ENCODE measurements at regions not wholly inside any gene's neighbourhood (a gene's known extent, or its start where the extent isn't known, plus 50 kb on each side); places are given as distances from the start of the nearest gene placed in this dataset.

GRCh38 chr2:216949700-216950413 is 90.0 kb upstream of the TNP1 start:
- Histone ChIP-seq H3K4me3 (ENCODE audit: low read length) (no peak overlapping the region), H3K36me3 (ENCODE audit: insufficient read depth, low read length) (no peaks in the 10 kb centered on the region), H3K9me3 (replicated peaks; ENCODE audit: low read length) (no peaks in the 10 kb centered on the region), H3K9ac (ENCODE audit: low read depth, low read length) (no peak overlapping the region), H3K4me2 (ENCODE audit: low read length) (no peak overlapping the region), H3K4me1 (ENCODE audit: control insufficient read depth, insufficient read depth, low read length) (no peaks in the 10 kb centered on the region), H3K27me3 (ENCODE audit: control insufficient read depth, insufficient read depth, low read length) (no peaks in the 10 kb centered on the region)

- no peak overlapping the region for H3K4me3 ChIP-seq (ENCODE audit: low read length)
- no peaks in the 10 kb centered on the region for H3K9me3 ChIP-seq (replicated peaks; ENCODE audit: low read length)
- no peak overlapping the region for H3K4me2 ChIP-seq (ENCODE audit: low read length)
- H3K36me3 ChIP-seq (ENCODE audit: insufficient read depth, low read length), result no peaks in the 10 kb centered on the region
- no peaks in the 10 kb centered on the region for H3K4me1 ChIP-seq (ENCODE audit: control insufficient read depth, insufficient read depth, low read length)
- no peak overlapping the region for H3K9ac ChIP-seq (ENCODE audit: low read depth, low read length)
- peaks cover 8% of the 10 kb centered on the region for H3K27me3 ChIP-seq (ENCODE audit: control insufficient read depth, insufficient read depth, low read length)
Measured at GRCh38 chr2:216947055-216947454, 87.2 kb upstream of the TNP1 start.

GRCh38 chr2:216944733-216945132 is 84.9 kb upstream of the TNP1 start:
- Histone ChIP-seq H3K4me3 (ENCODE audit: low read length) (no peak overlapping the region), H3K4me1 (ENCODE audit: control insufficient read depth, insufficient read depth, low read length) (no peaks in the 10 kb centered on the region), H3K9ac (ENCODE audit: low read depth, low read length) (no peak overlapping the region), H3K27me3 (ENCODE audit: control insufficient read depth, insufficient read depth, low read length) (peaks cover 16% of the 10 kb centered on the region), H3K36me3 (ENCODE audit: insufficient read depth, low read length) (no peaks in the 10 kb centered on the region), H3K4me2 (ENCODE audit: low read length) (no peak overlapping the region), H3K9me3 (replicated peaks; ENCODE audit: low read length) (no peaks in the 10 kb centered on the region)

GRCh38 chr2:216943109-216943508 is 83.2 kb upstream of the TNP1 start:
- Histone ChIP-seq H3K4me1 (ENCODE audit: control insufficient read depth, insufficient read depth, low read length) (no peaks in the 10 kb centered on the region), H3K4me2 (ENCODE audit: low read length) (no peak overlapping the region), H3K27me3 (ENCODE audit: control insufficient read depth, insufficient read depth, low read length) (peaks cover 16% of the 10 kb centered on the region), H3K9ac (ENCODE audit: low read depth, low read length) (no peak overlapping the region), H3K36me3 (ENCODE audit: insufficient read depth, low read length) (no peaks in the 10 kb centered on the region), H3K9me3 (replicated peaks; ENCODE audit: low read length) (no peaks in the 10 kb centered on the region), H3K4me3 (ENCODE audit: low read length) (no peak overlapping the region)

- Histone ChIP-seq H3K27me3 (ENCODE audit: control insufficient read depth, insufficient read depth, low read length) (peaks cover 16% of the 10 kb centered on the region), H3K4me2 (ENCODE audit: low read length) (no peak overlapping the region), H3K9ac (ENCODE audit: low read depth, low read length) (no peak overlapping the region), H3K4me1 (ENCODE audit: control insufficient read depth, insufficient read depth, low read length) (no peaks in the 10 kb centered on the region), H3K36me3 (ENCODE audit: insufficient read depth, low read length) (no peaks in the 10 kb centered on the region), H3K9me3 (replicated peaks; ENCODE audit: low read length) (no peaks in the 10 kb centered on the region), H3K4me3 (ENCODE audit: low read length) (no peak overlapping the region)
Measured at GRCh38 chr2:216942465-216942864, 82.6 kb upstream of the TNP1 start.

- H3K4me2 ChIP-seq (ENCODE audit: low read length), result no peak overlapping the region
- no peaks in the 10 kb centered on the region for H3K4me1 ChIP-seq (ENCODE audit: control insufficient read depth, insufficient read depth, low read length)
- no peak overlapping the region for H3K9ac ChIP-seq (ENCODE audit: low read depth, low read length)
- H3K9me3 ChIP-seq (replicated peaks; ENCODE audit: low read length), result no peaks in the 10 kb centered on the region
- peaks cover 19% of the 10 kb centered on the region for H3K27me3 ChIP-seq (ENCODE audit: control insufficient read depth, insufficient read depth, low read length)
- H3K4me3 ChIP-seq (ENCODE audit: low read length), result no peak overlapping the region
- H3K36me3 ChIP-seq (ENCODE audit: insufficient read depth, low read length), result no peaks in the 10 kb centered on the region
Measured at GRCh38 chr2:216942016-216942415, 82.2 kb upstream of the TNP1 start.

GRCh38 chr2:216936954-216937357 is 77.1 kb upstream of the TNP1 start:
- H3K9me3 ChIP-seq (replicated peaks; ENCODE audit: low read length), result no peaks in the 10 kb centered on the region
- no peak overlapping the region for H3K9ac ChIP-seq (ENCODE audit: low read depth, low read length)
- peaks cover 12% of the 10 kb centered on the region for H3K27me3 ChIP-seq (ENCODE audit: control insufficient read depth, insufficient read depth, low read length)
- no peak overlapping the region for H3K4me3 ChIP-seq (ENCODE audit: low read length)
- H3K4me2 ChIP-seq (ENCODE audit: low read length), result no peak overlapping the region
- no peaks in the 10 kb centered on the region for H3K36me3 ChIP-seq (ENCODE audit: insufficient read depth, low read length)
- H3K4me1 ChIP-seq (ENCODE audit: control insufficient read depth, insufficient read depth, low read length), result no peaks in the 10 kb centered on the region

- no peak overlapping the region for H3K4me3 ChIP-seq (ENCODE audit: low read length)
- no peaks in the 10 kb centered on the region for H3K4me1 ChIP-seq (ENCODE audit: control insufficient read depth, insufficient read depth, low read length)
- H3K9me3 ChIP-seq (replicated peaks; ENCODE audit: low read length), result no peaks in the 10 kb centered on the region
- no peak overlapping the region for H3K4me2 ChIP-seq (ENCODE audit: low read length)
- no peaks in the 10 kb centered on the region for H3K36me3 ChIP-seq (ENCODE audit: insufficient read depth, low read length)
- peaks cover 5% of the 10 kb centered on the region for H3K27me3 ChIP-seq (ENCODE audit: control insufficient read depth, insufficient read depth, low read length)
- H3K9ac ChIP-seq (ENCODE audit: low read depth, low read length), result no peak overlapping the region
Measured at GRCh38 chr2:216934623-216935022, 74.8 kb upstream of the TNP1 start.

- Histone ChIP-seq H3K4me1 (ENCODE audit: control insufficient read depth, insufficient read depth, low read length) (no peaks in the 10 kb centered on the region), H3K36me3 (ENCODE audit: insufficient read depth, low read length) (no peaks in the 10 kb centered on the region), H3K4me2 (ENCODE audit: low read length) (no peak overlapping the region)
Measured at GRCh38 chr2:216934151-216934550, 74.3 kb upstream of the TNP1 start.

GRCh38 chr2:216932863-216933548 is 73.1 kb upstream of the TNP1 start:
- Histone ChIP-seq H3K36me3 (ENCODE audit: insufficient read depth, low read length) (no peaks in the 10 kb centered on the region), H3K4me2 (ENCODE audit: low read length) (no peak overlapping the region), H3K4me1 (ENCODE audit: control insufficient read depth, insufficient read depth, low read length) (no peaks in the 10 kb centered on the region), H3K4me3 (ENCODE audit: low read length) (no peak overlapping the region), H3K9me3 (replicated peaks; ENCODE audit: low read length) (no peaks in the 10 kb centered on the region), H3K27me3 (ENCODE audit: control insufficient read depth, insufficient read depth, low read length) (peaks cover 5% of the 10 kb centered on the region), H3K9ac (ENCODE audit: low read depth, low read length) (no peak overlapping the region)

More at GRCh38 chr2:216934151-216934550, 74.3 kb upstream of the TNP1 start:
- Histone ChIP-seq H3K9ac (ENCODE audit: low read depth, low read length) (no peak overlapping the region), H3K4me3 (ENCODE audit: low read length) (no peak overlapping the region), H3K9me3 (replicated peaks; ENCODE audit: low read length) (no peaks in the 10 kb centered on the region), H3K27me3 (ENCODE audit: control insufficient read depth, insufficient read depth, low read length) (peaks cover 5% of the 10 kb centered on the region)

- H3K4me2 ChIP-seq (ENCODE audit: low read length), result no peak overlapping the region
- H3K9ac ChIP-seq (ENCODE audit: low read depth, low read length), result no peak overlapping the region
- H3K4me3 ChIP-seq (ENCODE audit: low read length), result no peak overlapping the region
- no peaks in the 10 kb centered on the region for H3K9me3 ChIP-seq (replicated peaks; ENCODE audit: low read length)
- no peaks in the 10 kb centered on the region for H3K4me1 ChIP-seq (ENCODE audit: control insufficient read depth, insufficient read depth, low read length)
- no peaks in the 10 kb centered on the region for H3K36me3 ChIP-seq (ENCODE audit: insufficient read depth, low read length)
- H3K27me3 ChIP-seq (ENCODE audit: control insufficient read depth, insufficient read depth, low read length), result peaks cover 9% of the 10 kb centered on the region
Measured at GRCh38 chr2:216932113-216932862, 72.4 kb upstream of the TNP1 start.

Data from skeletal muscle satellite cell (primary cell).